ENCODE measurements at regions not wholly inside any gene's neighbourhood (a gene's known extent, or its start where the extent isn't known, plus 50 kb on each side); places are given as distances from the start of the nearest gene placed in this dataset.

DNA sequence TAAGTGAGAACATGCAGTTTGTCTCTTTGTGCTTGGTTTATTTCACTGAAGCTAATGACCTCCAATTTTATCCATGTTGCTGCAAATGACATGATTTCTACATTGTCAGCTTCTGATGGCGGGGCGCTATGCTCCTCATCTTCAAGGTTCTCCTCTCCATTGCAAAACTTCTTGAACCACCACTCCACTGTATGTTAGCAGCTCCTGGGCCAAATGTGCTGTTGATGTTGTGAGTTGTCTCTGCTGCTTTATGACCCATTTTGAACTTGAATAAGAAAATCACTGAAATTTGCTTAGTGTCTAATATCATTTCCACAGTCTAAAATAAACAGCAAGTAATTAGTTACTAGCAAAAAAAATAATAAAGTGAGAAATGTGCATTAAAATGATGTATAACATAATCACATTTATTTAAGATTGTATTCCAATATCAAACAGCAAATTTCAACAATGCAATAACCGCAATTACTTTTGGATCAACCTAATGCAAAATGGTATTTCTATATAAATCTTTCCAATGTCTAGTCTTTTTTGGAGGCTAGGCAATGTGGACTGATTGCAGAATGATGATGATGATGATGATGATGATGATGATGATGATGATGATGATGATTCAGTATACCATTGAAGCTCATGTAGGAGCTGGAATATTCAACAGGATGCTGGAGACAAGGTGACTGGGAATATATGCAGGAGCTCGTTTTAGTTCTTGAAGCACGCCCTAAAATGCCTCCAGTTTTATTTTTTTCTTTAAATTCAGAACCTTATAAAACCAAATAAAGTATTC lies 304.9 kb upstream of the KYNU start:
- no peak overlapping the region for H3K4me3 Mint-ChIP-seq (ENCODE audit: unreplicated experiment)
- H3K27me3 Mint-ChIP-seq (ENCODE audit: insufficient read depth, unreplicated experiment), result peaks cover 89% of the 10 kb centered on the region
- TF ChIP-seq, protein P1, sequence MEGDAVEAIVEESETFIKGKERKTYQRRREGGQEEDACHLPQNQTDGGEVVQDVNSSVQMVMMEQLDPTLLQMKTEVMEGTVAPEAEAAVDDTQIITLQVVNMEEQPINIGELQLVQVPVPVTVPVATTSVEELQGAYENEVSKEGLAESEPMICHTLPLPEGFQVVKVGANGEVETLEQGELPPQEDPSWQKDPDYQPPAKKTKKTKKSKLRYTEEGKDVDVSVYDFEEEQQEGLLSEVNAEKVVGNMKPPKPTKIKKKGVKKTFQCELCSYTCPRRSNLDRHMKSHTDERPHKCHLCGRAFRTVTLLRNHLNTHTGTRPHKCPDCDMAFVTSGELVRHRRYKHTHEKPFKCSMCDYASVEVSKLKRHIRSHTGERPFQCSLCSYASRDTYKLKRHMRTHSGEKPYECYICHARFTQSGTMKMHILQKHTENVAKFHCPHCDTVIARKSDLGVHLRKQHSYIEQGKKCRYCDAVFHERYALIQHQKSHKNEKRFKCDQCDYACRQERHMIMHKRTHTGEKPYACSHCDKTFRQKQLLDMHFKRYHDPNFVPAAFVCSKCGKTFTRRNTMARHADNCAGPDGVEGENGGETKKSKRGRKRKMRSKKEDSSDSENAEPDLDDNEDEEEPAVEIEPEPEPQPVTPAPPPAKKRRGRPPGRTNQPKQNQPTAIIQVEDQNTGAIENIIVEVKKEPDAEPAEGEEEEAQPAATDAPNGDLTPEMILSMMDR (IDR thresholded peaks at IDR 0.05; ENCODE audit: unreplicated experiment), result no peak
- no peaks in the 10 kb centered on the region for H3K4me1 Mint-ChIP-seq (ENCODE audit: insufficient read depth, unreplicated experiment)
- no peak for DNase-seq (ENCODE audit: unreplicated experiment)
- H3K36me3 Mint-ChIP-seq (ENCODE audit: insufficient read depth, unreplicated experiment), result no peaks in the 10 kb centered on the region
- no peak overlapping the region for H3K27ac Mint-ChIP-seq (ENCODE audit: low read depth, unreplicated experiment)
- no peaks in the 10 kb centered on the region for H3K9me3 Mint-ChIP-seq (ENCODE audit: unreplicated experiment)
- intact Hi-C loops (cut with micrococcal nuclease), result no loop called here
- no TSS peak for BruUV-seq (replicated peaks)
- CTCF ChIA-PET, result interaction anchor here (0.5 to 1.2 kb wide), 4 partner anchors 10 to 129 kb away, joined by 3 to 4 read pairs (median 4); no protein-coding TSS in a partner anchor
- POLR2A ChIA-PET, result no interaction called here

DNA sequence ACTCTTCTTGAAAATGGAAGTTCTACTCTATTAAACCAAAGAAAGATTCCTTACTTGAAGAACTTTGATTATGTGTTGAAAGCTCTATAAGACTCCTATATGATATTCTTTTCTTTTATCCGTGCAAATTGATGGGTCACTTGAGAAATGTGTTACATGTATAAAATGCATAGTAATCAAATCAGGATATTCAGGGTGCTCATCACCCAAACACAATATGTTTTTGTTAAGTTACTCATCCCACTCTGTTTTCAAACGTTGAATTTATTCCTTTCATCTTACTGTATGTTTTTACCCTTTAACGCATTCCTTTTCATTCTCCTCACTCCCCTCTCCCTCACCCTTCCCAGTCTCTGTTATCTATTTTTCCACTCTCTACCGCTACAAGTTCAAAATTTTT lies 305.5 kb upstream of the KYNU start:
- Mint-ChIP-seq H3K4me1 (ENCODE audit: insufficient read depth, unreplicated experiment) (no peaks in the 10 kb centered on the region), H3K9me3 (ENCODE audit: unreplicated experiment) (no peaks in the 10 kb centered on the region), H3K36me3 (ENCODE audit: insufficient read depth, unreplicated experiment) (no peaks in the 10 kb centered on the region), H3K27ac (ENCODE audit: low read depth, unreplicated experiment) (no peak overlapping the region), H3K27me3 (ENCODE audit: insufficient read depth, unreplicated experiment) (peaks cover 89% of the 10 kb centered on the region), H3K4me3 (ENCODE audit: unreplicated experiment) (no peak overlapping the region)
- ChIA-PET POLR2A (no interaction called here), CTCF (interaction anchor here (0.5 to 0.6 kb wide), 2 partner anchors 14 to 129 kb away, joined by 3 to 4 read pairs; no protein-coding TSS in a partner anchor)
- BruUV-seq (replicated peaks), result no TSS peak
- TF ChIP-seq, protein P1 (IDR thresholded peaks at IDR 0.05; ENCODE audit: unreplicated experiment), result no peak
- DNase-seq (ENCODE audit: unreplicated experiment), result no peak
- intact Hi-C loops (cut with micrococcal nuclease), result no loop called here

DNA sequence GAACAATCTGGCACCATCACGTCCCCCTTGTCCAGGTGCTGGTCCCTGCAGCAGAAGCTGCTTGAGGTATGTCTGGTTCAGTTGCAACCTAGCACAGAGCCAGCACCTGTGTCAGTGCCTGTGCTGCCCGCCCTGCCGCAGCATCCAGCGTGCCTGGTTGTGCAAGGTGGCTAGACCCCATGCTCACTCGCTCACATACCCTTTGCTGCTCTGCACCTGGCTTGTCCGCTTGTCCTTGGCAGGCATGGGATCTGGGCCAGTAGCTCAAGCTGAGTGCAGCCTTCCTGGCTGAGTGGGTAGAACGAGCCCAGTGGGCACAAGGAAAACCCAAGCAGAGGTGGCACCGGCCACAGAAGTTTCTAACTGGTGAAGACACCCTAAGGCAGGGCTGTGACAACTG lies 314.6 kb upstream of the KYNU start:
- H3K9me3 Mint-ChIP-seq (ENCODE audit: unreplicated experiment), result no peaks in the 10 kb centered on the region
- H3K27ac Mint-ChIP-seq (ENCODE audit: low read depth, unreplicated experiment), result no peak overlapping the region
- intact Hi-C loops (cut with micrococcal nuclease), result no loop called here
- H3K4me1 Mint-ChIP-seq (ENCODE audit: insufficient read depth, unreplicated experiment), result no peaks in the 10 kb centered on the region
- no peak for DNase-seq (ENCODE audit: unreplicated experiment)
- BruUV-seq (replicated peaks), result no TSS peak
- TF ChIP-seq, protein P1 (IDR thresholded peaks at IDR 0.05; ENCODE audit: unreplicated experiment), result no peak
- ChIA-PET POLR2A (no interaction called here), CTCF (no interaction called here)
- no peak overlapping the region for H3K4me3 Mint-ChIP-seq (ENCODE audit: unreplicated experiment)
- no peaks in the 10 kb centered on the region for H3K36me3 Mint-ChIP-seq (ENCODE audit: insufficient read depth, unreplicated experiment)
- H3K27me3 Mint-ChIP-seq (ENCODE audit: insufficient read depth, unreplicated experiment), result peaks cover 81% of the 10 kb centered on the region

DNA sequence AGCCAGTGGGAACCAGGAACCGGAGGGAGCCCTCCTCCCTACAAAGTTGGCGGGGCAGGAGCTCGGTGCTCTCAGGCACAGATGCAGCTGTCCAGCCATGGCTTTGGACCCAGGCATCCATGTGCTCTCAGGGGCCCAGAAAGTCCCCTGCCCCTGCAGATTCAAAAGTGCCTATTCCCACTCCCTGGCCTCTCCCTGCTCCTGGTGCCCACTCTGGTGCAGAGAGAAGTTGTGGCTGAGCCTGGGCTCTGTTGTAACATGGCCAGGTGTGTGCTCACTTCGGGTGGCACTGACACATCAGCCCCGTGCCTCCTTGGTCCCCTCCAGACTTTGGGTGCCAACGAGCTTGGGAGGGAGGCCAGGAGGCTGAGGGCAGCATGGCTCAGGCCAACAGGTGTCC lies 315.8 kb upstream of the KYNU start:
- BruUV-seq (replicated peaks), result no TSS peak
- Mint-ChIP-seq H3K27me3 (ENCODE audit: insufficient read depth, unreplicated experiment) (peaks cover 81% of the 10 kb centered on the region), H3K27ac (ENCODE audit: low read depth, unreplicated experiment) (no peak overlapping the region), H3K9me3 (ENCODE audit: unreplicated experiment) (no peaks in the 10 kb centered on the region), H3K4me1 (ENCODE audit: insufficient read depth, unreplicated experiment) (no peaks in the 10 kb centered on the region), H3K4me3 (ENCODE audit: unreplicated experiment) (no peak overlapping the region), H3K36me3 (ENCODE audit: insufficient read depth, unreplicated experiment) (no peaks in the 10 kb centered on the region)
- DNase-seq (ENCODE audit: unreplicated experiment), result no peak
- POLR2A ChIA-PET, result no interaction called here
- intact Hi-C loops (cut with micrococcal nuclease), result no loop called here
- TF ChIP-seq, protein P1 (IDR thresholded peaks at IDR 0.05; ENCODE audit: unreplicated experiment), result no peak
- CTCF ChIA-PET, result no interaction called here

All from MCF 10A (cell line).